Umbilical cord (tissue), 1 donor: ENCODE measurements at regions not wholly inside any gene's neighbourhood (a gene's known extent, or its start where the extent isn't known, plus 50 kb on each side); places are given as distances from the start of the nearest gene placed in this dataset.
A peak's percentile ranks its signal among the peaks of the same experiment; 100 is the strongest.

ENCODE experiments used
- DNase-seq: peaks from one replicate; pipeline ENCODE4 v3.0.0-alpha.2; 2015; ENCODE audit warnings: low spot score

- DNase-seq = no peak
These were observed 312.4 kb upstream of the NEBL start for GRCh38 chr10:21209495-21209894.

DNA sequence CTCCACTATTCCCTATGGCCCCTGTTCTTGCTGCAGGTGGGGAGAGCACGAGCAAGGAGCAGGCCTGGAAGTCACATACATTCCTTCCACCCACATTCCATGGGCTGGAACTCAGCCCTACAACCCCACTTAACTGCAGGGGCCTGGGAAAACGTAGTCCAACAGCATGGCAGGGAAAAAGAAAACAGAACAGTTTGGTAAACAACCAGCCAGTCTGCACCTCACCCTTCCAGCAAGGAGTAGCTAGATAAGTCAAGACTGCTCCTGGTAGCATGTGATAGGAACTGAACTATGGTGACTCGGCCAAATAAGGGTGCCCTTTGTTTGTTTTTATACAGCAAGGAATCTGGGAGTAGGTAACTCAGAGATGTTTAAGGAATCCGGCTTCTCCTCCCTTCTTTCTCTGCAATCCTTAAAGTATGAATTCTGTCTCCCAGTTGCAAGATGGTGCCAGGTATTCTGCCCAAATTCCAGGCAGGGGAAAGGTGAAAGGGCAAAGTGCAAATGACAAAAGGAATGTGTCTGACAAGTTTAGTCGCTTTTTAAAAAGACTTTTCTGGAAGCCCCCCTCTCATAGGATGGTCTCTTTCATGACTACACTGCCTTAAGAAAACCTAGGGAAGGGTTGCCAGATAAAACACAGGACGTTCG is 311.7 kb upstream of the NEBL start:
- no peak for DNase-seq

GRCh38 chr10:21207852-21208646 is 310.9 kb upstream of the NEBL start:
- no peak for DNase-seq

DNA sequence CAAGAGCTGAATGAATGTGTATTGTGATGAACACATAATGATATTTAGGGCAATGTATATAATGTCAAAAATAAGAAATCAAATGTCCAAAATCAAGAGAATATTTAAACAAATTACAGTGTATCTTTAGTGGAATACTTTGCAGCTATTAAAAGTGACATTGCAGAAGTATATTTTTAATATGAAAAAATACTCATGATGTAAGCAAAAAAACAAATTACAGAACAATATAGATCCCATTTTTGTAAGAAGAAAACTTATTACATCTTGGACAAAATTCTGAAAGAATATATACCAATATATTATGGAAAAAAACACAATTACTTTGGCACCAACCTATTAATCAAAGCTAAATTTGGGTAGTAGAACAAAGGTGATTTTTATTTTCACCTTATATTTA is 308.2 kb upstream of the NEBL start:
- no peak for DNase-seq

DNA sequence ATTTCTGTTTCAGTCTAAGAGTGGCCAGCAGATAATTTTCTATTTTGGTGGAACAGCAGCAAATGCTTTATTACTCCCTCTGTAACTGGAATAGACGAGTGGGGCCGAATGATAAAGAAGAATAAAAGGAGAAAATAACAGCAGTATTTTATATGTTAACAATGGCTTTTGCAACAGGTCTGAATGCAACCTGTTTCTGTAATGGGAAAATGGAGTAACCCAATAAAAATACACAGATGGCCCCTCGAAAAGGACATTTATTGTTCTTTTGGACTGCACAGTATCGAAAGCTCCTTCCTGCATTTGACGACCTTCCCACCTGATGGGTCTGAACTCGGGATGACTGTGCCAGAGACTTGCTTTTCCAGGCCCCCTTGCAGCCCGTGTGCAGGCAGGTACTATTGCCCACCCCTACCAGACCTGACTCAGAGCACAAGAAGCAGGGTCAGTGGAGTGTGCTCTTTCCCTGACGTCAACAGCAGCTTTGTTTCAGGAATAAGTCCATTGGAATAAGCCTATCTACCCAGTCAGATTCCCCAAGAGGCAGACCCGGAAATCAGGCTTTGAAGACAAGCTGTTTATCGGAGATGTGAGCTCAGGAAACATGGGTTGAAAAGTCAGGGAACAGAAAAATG is 306.5 kb upstream of the NEBL start:
- DNase-seq = no peak

DNA sequence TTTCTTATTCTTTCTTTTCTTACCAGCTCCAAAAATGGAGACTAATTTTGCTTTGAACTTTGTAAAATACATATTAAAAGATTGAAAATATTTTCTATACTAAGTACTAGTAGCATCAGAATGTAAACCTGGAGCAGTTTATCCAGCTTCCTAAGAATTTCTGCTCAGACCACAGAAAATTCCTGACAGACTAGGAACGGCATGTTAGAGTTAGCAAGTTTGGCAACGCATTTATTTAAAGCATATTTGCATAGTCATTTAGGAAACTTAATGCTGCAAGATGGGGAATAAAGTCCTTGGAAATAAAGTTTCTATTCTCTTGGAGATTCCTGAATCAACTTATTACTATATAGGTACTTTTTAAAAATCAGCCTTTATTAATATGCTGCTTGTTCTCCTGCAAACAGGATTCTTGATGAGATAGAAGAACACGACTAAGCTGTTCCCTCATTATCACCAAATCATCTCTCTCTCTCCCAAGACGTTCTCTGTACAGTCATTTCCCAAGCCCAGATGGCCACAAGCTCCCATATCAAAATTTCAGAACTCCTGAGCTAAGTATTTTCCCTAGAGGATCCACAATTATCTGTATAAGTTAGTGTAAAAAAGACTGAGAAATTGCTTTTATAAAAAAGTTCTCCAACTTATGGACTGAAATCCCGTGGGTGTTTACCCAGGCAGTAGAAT is 305.8 kb upstream of the NEBL start:
- DNase-seq = no peak

DNA sequence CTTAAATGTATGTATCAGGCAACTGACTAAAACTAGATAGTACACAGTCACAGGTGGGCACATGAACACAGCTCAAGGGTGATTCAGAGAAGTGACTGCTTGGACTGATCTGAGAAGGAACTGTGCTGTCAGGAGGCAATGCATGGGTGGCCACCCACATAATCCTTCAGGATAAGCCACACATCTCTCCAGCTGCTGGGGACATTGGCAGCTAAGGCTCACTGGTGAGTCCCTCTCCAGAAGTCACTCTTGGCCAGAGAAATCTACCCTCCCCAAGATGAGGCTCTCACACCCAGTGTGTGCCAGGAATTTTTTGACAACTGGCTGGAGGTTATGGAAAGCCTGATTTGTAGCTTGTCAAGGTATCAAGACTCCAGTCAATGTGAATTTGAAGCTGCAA is 302.4 kb upstream of the NEBL start:
- no peak for DNase-seq

- no peak for DNase-seq
These were observed 300.7 kb upstream of the NEBL start for GRCh38 chr10:21197838-21198237.

DNA sequence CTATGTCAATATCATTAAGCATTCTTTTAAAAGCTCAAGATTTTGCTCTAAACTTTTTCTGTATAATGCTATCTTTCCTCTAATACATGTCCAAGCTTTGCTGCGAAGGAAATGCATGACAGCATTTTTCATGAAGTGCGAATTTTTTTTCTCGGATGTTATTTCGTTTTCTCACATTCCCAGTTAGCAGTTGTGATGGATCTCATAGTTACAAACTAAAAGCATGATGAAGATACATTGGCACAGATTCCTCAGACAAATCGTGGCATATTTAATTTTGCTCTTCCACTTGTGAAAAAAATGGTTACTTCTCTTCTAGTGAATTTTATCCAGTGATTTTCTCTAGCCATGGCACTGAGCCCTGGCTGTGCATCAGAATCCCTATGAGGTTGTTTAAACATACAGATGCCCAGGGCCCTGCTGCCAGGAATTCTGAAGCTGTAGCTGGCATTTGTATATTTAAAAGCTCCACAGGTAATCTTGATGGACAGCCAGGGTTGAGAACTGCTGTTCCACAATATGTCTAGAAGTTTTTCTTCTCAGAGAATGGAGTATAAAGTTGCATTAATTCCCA is 299.8 kb upstream of the NEBL start:
- DNase-seq = no peak

- DNase-seq = peak; percentile 31
These were observed 298.1 kb upstream of the NEBL start for GRCh38 chr10:21195252-21195651.

- DNase-seq = peak; percentile 22
These were observed 297.4 kb upstream of the NEBL start for GRCh38 chr10:21194510-21194993.

- no peak for DNase-seq
These were observed 296.1 kb upstream of the NEBL start for GRCh38 chr10:21193196-21193595.

DNA sequence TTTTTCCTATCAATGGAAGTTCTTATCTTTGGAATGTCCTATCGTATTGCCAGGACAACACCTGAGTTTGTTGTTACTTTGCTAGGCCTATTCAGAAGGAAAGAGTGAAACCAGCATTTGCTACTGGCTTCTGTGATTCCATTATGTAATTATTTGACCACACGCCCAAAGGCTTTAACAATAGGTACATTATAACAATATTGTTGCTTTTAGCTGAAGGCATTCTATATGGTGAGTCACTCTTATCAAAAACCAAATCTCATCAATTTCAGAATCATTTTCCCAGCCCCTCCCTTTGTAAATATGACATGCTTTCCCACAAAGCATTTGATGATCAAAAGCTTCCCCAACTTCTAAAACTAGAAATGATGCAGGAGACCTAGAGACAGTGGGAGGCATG is 294.4 kb upstream of the NEBL start:
- DNase-seq = no peak

- no peak for DNase-seq
These were observed 287.9 kb upstream of the NEBL start for GRCh38 chr10:21184984-21185383.

GRCh38 chr10:21184216-21184615 is 287.1 kb upstream of the NEBL start:
- DNase-seq = no peak

DNA sequence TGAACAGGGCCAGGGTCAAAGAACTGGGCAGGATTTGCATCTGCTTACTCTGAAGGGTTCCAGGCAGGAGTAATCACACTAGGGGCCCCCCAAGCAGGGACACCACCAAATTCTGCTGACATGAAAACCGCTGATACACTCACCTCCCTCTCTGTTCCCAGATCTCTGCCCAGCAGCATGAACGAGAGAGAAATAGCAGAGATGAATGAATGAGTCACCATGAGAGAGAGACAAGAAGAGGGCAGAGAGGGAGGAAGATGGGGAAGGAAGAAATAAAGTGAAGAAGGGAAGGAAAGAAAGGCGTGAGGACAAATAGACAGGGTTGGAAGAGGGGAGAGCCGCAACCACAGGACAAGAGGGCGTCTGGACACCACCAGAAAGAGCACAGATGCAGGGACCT is 285.9 kb upstream of the NEBL start:
- DNase-seq = no peak

GRCh38 chr10:21181451-21181850 is 284.3 kb upstream of the NEBL start:
- no peak for DNase-seq

DNA sequence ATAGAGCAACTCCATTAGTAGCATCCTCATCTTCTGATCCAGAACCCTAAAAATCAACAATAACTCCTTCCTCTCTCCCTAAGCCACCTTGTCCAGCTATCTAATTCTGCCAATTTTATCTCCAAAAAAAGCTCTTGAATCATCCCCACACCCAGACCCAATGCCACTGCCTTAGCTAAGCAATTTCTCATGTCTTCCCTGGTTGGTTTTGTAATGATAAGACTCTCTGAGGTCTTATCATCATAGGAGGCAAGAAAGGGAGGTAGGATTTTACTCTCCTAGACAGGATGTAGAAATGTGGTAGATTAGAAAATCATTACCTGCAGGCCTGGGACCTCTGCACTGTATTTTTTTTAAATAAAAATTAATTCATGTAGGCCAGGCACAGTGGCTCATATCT is 283.5 kb upstream of the NEBL start:
- no peak for DNase-seq

DNA sequence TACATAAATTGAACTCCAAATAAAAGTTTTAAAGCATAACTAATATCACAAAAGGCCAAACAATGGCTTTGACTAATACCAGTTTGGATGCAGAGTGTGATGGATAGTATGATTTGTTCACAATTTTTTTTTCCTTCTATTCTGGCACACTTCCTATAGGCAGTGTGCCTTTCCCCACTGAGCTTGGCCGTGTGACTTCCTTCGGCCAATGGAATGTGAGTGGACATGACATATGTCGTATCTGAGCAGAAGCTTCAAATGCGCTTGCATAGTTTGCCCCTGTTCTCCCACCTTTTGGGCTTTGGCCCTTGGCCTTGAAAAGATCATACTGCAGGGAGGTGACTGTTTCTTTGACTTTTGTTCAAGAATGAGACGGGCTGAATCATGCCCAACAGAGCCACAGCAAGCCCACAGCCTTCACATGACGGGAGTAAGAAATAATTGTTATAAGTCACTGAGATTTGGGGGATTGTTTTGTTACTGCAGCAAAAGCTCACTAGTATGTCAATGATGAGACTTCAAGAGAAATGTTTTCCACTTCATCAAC is 279.9 kb upstream of the NEBL start:
- no peak for DNase-seq

- DNase-seq = no peak
These were observed 278.7 kb upstream of the NEBL start for GRCh38 chr10:21175797-21176196.

DNA sequence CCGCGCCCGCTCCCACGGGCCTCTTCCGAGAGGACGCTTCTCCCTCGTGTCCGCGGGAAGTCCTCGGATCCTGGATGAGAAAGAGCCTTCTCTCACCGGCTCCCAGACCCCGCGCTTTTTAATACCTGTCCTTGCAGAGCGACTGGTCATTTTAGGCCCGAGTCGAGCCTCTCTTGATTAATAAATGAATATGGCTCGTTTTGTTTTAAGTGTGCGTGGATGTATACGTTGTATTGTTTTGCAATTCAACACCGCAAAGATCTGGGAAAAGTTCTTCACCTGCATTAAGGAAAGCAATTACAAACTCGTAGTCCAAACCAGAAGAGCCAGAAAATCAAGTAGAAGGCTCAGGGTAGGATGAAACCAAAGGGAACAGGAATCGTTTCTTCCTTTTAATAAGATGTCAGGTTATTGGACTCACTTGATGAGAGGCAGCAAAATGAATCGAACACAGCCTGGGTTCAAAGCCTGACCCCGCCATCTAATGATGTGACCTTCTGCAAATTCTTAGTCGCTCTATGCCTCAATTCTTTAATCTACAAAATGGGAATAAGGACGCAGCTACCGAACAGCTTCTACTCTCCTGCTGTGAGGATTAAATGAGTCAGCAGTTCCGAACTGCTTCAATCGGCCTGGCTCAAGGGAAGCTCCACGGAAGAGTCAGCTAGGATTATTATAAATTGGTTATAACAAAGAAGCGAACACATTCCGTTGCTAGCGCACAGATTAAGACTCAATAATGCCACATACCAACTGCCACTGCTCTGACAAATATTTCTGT is 277.8 kb upstream of the NEBL start:
- DNase-seq = peak; percentile 16
